ENCODE measurements at regions not wholly inside any gene's neighbourhood (a gene's known extent, or its start where the extent isn't known, plus 50 kb on each side); places are given as distances from the start of the nearest gene placed in this dataset.

DNA sequence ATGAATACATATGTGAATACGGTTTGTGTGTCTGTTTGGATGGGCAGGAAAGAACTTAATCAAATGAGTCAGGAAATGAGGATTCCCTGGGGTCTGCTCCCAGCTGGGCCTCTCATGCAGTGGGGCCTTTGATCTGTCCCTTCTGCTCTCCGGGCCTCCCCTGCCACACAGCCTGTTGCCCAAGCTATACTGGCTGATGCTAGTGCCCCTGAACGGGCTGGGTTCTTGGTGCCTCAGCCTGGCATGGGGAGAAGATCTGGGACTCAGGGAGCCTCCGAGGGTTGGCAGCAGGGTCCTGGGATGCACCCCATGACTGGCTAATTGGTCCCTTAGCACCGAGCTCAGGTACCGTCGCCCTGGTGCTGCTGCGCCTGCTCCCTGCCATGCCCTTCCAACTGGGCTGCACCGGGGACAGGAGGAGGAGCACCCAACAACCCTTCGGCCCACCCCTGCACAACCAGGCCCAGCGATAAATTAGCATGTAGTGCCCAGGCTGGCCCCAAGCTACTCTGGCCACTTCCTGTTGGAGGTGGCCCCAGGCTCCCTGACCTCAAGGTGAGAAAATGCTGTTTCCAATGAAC lies 59.9 kb upstream of the DUSP5 start:
- no peak for DNase-seq

DNA sequence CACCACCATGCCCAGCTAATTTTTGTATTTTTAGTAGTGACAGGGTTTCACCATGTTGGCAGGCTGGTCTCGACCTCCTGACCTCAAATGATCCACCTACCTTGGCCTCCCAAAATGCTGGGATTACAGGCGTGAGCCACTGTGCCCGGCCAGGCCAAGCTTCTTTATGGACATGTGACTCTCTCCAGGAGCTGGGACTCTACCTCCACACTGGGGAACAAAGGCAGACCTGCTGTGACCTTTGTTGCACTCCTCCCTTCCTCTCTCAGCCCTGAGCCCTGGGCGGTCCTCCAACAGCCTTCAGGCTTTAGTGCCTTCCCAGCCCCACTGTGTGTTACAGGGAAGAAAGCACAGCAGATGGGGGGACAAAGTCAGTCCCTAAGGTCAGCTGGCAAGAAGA lies 55.0 kb upstream of the DUSP5 start:
- no peak for DNase-seq

DNA sequence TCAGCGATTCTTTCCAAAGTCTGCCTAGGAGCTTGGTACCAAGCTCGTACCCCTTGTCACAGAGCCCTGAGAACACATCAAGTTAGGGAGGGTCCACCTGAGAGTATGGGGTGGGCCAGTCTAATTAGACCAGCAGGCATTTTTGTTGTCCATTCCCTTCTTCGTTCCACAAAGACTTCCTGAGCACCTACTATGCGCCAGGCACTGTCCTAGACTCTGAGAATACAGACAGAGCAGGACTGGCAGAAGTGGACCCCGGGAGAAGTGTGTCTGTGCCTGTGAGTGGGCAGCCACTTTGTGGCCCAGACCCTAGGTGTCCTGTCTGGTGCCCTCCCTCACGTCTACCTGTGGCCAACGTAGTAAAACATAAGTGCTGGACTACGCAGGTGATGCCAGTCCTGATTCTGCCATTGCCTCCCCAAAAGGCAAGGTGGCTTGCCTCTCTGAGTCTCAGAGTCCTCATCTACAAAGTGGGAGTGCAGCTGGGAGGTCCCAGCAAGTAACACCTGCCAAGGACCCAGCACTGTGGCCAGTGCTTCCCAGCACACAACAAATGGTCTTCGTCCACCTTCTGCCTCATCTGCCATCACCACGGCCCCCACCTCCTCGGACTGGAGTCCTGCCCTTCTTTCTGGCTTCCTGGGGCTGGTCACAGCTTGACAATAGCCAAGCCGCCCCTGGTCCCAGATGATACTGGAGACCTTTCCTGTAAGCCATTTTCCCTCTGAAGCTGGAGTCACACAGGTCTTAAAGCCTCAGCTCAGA lies 54.3 kb upstream of the DUSP5 start:
- no peak for DNase-seq

- no peak for DNase-seq
Measured at GRCh38 chr10:110444004-110444337, 53.7 kb upstream of the DUSP5 start.

- no peak for DNase-seq
Measured at GRCh38 chr10:110445871-110446270, 51.8 kb upstream of the DUSP5 start.

GRCh38 chr10:110446277-110446676 lies 51.4 kb upstream of the DUSP5 start:
- no peak for DNase-seq

DNA sequence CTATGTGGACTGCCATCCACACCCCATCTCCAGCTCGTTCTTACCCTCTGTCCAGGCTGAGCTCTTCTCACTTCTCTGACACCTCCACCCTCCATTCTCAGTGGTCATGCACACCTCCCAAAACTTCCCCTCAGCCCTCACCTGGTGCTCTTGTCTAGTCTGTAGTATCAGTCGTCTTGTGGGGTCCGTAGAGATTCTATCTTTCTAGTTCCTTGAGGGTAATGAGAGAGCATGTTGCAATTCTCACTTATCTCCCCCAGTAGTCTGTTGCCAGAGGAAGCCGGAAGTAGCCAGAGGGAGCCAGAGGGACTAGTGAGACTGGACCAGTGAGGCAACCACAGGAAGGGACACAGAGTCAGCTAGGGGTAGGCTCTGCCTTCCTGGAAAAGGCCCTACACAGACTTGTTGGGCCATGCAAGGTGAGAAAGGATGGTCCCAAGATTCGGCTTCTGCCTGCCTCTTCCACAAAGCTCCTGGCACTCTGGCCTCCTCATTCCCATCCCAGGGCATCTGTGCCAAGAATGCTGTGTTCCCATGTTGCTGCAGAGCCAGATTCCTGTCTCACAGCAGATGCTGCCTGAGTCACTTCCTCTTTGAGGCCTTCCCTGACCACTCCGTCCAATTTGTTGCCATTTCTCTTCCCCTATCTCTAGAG lies 50.6 kb upstream of the DUSP5 start:
- peak; percentile 49 to 73 (median 63) for DNase-seq

GRCh38 chr10:110447886-110448285 lies 49.8 kb upstream of the DUSP5 start:
- DNase-seq, result no peak

Data from suppressor macrophage (primary cell).